Superior temporal gyrus (tissue), 1 donor: ENCODE measurements at regions not wholly inside any gene's neighbourhood (a gene's known extent, or its start where the extent isn't known, plus 50 kb on each side); places are given as distances from the start of the nearest gene placed in this dataset.
"Not testable (repeated sequence)": the region's sequence is repeated elsewhere in the genome, so short reads cannot be mapped to it uniquely, and the experiment has no call there.

Source experiments
- DNase-seq: peaks from one replicate; pipeline ENCODE4 v3.0.0-alpha.2; 2016; ENCODE audit errors: extremely low spot score

DNA sequence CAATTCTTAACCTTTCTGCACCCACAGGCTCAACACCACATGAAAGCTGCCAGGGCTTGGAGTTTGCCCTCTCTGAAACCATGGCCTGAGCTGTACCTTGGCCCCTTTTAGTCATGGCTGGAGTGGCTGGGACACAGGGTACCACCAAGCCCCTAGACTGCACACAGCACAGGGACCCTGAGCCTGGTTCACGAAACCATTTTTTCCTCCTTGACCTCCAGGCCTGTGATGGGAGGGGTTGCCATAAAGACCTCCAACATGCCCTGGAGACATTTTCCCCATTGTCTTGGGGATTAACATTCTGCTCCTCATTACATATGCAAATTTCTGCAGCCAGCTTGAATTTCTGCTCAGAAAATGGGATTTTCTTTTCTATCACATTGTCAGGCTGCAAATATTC, 113.4 kb downstream of the XPNPEP1 start:
- DNase-seq: not testable (repeated sequence)

DNA sequence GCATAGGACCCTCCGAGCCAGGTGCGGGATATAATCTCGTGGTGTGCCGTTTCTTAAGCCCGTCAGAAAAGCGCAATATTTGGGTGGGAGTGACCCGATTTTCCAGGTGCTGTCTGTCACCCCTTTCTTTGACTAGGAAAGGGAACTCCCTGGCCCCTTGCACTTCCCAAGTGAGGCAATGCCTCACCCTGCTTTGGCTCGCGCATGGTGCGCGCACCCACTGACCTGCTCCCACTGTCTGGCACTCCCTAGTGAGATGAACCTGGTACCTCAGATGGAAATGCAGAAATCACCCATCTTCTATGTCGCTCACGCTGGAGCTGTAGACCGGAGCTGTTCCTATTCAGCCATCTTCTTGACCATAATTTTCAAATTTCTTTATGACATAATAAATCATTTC, 122.1 kb downstream of the XPNPEP1 start:
- DNase-seq: not testable (repeated sequence)

DNA sequence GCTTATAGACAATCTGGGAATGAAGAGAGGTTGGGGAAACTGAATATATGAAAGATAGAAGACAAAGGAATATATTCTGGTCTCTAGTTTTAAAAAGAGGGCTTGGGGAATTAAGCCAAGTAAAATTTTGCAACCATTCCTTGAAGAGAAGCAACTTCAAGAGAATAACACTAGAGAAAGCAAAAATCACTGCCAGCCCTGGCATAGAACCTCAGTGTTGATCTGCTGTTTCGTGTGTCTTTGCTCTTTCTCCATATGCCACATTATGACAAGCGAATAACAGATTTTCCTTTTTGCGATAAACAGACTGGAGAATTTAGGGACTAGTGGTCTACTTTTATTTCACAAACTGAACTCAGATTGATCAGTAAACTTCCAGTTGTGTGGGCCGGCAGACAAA, 132.7 kb downstream of the XPNPEP1 start:
- DNase-seq: no peak

- DNase-seq: no peak
Measured at GRCh38 chr10:109784236-109784635, 139.1 kb downstream of the XPNPEP1 start.

DNA sequence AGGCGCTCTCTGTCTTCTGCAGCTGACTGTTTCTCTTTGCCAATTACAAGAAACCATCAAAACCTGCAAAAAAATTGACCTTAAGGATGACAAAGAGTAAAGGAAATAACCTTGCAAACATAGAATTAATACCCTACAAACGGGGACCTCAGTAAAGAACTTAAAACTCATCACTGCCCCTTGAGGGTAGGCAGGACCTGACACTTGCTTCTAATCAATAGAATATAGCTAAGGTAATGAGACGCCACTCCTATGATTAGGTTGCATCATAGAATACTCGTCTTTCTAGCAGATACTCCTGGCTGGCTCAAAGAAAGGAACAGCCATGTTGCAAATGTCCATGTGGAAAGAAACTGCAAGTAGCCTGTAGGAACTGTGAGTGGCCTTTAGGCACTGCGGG, 140.0 kb downstream of the XPNPEP1 start:
- no peak for DNase-seq

GRCh38 chr10:109780997-109781396, 142.3 kb downstream of the XPNPEP1 start:
- no peak for DNase-seq

DNA sequence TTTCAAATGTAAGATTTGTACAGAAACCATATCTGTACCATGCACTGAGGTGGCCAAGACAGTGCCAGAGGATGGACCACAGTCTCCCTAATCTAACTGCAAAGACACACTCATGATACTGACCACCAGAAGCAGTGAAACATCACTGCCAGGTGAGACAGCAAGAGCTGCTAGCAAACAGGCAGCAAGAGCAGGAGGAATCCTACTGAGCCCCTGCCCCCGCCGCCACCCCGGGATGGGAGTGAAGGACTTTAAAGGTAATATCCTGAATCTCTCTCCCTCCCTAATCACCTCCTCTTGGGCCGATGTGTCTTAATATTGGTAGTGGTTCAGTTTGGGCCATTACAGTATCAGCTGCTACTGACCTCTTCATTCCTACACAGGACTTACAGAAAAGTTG, 144.3 kb downstream of the XPNPEP1 start:
- DNase-seq: no peak

DNA sequence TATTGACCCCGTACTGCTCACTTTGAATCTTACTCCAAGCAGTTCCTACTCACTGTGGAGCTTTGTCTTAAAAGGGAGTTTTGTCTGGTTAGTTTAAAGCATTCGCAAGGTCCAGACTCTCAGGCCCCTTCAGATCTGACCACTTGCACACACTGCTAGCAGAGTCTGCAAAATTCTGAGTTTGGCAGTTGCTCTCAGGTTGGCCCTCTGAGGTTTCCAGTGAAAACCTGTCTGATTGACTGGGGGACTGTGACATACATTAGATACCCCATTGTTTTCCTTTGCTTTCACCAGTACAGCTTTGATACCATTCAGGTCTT, 149.2 kb downstream of the XPNPEP1 start:
- DNase-seq: no peak

GRCh38 chr10:109773288-109774120, 149.8 kb downstream of the XPNPEP1 start:
- peak; percentile 62 for DNase-seq

DNA sequence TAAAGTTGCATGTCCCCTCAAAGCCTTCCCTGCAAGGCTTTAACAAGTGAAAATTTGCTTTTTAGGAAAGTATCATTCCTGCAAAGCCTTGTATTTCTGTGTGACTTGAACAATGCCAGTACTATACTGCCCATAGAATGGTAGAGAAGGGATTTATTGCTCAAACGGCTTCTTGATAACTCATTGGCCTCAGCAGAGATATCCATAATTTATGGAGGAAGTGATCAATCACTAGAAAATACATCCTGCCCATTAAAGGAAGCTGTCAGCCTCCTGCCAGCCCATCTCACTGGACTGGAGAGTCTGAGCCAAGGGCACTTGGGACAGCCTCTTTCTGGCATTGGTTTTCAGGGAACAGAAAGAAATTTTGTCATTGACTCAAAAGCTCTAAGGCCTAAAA, 152.6 kb downstream of the XPNPEP1 start:
- DNase-seq: no peak

DNA sequence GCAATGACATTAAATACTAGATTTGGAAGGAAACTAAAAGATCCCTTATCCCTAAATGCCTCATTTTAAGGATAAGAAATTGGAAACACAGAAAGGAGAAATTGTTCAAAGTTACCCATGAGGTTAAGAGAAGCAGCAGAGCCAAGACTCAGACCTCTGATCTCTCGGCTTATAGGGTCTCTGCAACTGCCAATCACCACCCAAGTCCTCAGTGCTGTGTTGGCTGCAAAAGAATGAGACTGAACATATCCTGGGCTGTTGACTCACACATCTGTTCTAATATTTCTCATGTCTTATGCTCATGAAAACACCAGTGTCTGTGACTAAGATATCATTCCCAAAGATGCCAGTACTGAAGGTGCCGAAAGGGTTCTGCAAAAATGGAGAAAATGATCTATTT, 153.3 kb downstream of the XPNPEP1 start:
- DNase-seq: no peak

DNA sequence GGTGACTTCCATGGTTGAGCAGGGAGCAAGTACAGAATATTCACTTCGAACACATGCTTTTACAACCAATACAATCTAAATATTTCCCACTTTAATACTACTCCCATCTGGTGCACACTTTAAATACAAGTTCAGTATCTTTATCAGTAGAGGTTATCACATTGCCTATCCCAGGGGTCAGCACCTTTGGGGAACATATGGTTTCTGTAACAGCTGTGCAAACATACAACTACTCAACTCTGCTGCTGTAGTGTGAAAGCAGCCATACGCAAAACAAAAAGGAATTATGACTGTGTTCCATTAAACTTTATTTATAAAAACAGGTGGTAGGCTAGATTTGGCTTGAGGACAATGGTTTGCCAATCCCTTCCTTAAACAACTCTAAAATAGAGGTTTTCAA, 157.5 kb downstream of the XPNPEP1 start:
- no peak for DNase-seq

- DNase-seq: no peak
Measured at GRCh38 chr10:109762555-109762954, 160.8 kb downstream of the XPNPEP1 start.

DNA sequence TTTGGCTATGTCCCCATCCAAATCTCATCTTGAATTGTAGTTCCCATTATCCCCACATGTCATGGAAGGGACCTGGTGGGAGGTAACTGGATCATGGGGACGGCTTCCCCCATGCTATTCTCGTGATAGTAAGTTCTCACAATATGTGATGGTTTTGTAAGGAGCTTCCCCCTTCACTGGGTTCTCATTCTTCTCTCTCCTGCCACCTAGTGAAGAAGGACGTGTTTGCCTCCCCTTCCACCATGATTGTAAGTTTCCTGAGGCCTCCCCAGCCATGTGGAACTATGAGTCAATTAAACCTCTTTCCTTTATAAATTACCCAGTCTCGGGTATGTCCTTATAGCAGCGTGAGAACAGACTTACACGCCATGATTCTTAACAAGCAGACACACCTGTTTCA, 165.6 kb downstream of the XPNPEP1 start:
- DNase-seq: not testable (repeated sequence)

GRCh38 chr10:109746861-109747260, 176.4 kb downstream of the XPNPEP1 start:
- peak; percentile 48 for DNase-seq

- DNase-seq: no peak
Measured at GRCh38 chr10:109744020-109744419, 179.3 kb downstream of the XPNPEP1 start.

DNA sequence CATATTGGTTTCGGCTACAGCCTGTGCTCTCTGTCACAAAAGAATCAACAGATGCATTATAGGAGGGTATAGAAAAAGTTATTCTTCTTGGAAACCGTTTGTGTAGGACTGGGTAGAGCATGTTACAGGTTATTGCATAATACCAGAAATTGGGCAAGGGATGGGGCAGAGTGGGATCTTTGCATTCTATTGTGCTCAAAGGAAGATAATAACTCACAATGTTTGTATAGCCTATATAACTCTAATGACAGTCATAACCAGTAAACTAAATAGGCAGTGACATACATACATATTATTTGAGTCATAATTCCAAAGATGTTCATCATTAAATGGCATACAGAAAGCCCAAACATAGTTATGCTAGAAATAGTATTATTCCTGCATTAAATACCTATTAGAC, 179.7 kb downstream of the XPNPEP1 start:
- DNase-seq: no peak

GRCh38 chr10:109743146-109743545, 180.2 kb downstream of the XPNPEP1 start:
- no peak for DNase-seq

DNA sequence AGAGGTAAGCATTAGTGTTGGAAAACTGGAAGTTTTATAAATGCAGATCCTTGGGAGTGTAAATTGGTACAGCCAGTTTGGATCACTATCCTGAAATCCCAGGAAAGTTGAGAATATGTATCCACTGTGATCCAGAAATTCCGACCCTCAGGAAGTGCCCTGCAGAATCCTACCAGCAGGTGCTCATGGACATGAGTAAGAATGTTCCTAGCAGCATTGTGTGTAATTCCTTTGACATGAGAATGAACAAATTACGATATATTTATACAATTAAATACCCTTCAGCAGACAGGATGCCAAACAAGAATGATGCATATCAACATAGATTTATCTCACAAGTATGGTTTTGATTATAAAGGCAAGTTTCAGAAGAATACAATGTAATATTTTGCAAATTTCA, 181.6 kb downstream of the XPNPEP1 start:
- DNase-seq: no peak

GRCh38 chr10:109740436-109740835, 182.9 kb downstream of the XPNPEP1 start:
- DNase-seq: no peak

GRCh38 chr10:109737626-109738025, 185.7 kb downstream of the XPNPEP1 start:
- no peak for DNase-seq

DNA sequence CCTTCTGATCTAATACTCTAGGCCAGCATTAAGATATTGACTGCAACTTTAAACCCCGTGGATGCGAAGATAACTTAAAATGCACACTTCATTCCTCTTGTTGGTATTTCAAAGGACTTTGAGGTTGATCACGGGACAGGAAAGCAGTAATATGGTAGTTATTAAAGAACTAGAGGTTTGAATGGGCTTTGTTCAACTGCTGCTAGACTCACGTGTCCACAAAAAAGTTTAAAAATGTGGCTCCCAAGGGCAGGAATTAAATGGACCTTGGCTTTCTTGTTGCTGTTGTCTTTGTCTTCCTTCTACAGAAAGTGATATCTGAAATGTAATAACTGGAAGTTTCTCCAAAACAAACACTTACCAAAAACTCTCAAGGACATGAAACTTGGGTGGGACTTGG, 186.3 kb downstream of the XPNPEP1 start:
- no peak for DNase-seq

- no peak for DNase-seq
Measured at GRCh38 chr10:109735776-109736175, 187.5 kb downstream of the XPNPEP1 start.
